SJCRH30 (cell line): ENCODE measurements at regions not wholly inside any gene's neighbourhood (a gene's known extent, or its start where the extent isn't known, plus 50 kb on each side); places are given as distances from the start of the nearest gene placed in this dataset.

Source experiments
- DNase-seq, 2 experiments: peaks; one replicate each; pipeline ENCODE4 v3.0.0-alpha.2; 2015 to 2020
- H3K27ac ChIP-seq: fragments of 250-450 bp; sonication (Bioruptor Pico); 2 replicates; pipeline ENCODE4 v1.5.1; 2020; ENCODE audit warnings: mild to moderate bottlenecking, moderate library complexity
- H3K27me3 ChIP-seq: fragments of 250-450 bp; sonication (Bioruptor Pico); 2 replicates; pipeline ENCODE4 v1.5.1; 2020; ENCODE audit warnings: mild to moderate bottlenecking, moderate library complexity
- H3K36me3 ChIP-seq: fragments of 250-450 bp; sonication (Bioruptor Pico); 2 replicates; pipeline ENCODE4 v1.5.1; 2020; ENCODE audit warnings: mild to moderate bottlenecking, moderate library complexity
- H3K4me1 ChIP-seq: fragments of 250-450 bp; sonication (Bioruptor Pico); 2 replicates; pipeline ENCODE4 v1.5.1; 2020; ENCODE audit warnings: mild to moderate bottlenecking, moderate library complexity
- H3K4me3 ChIP-seq: fragments of 250-450 bp; sonication (Bioruptor Pico); 2 replicates; pipeline ENCODE4 v1.5.1; 2020; ENCODE audit warnings: mild to moderate bottlenecking, moderate library complexity
- H3K9me3 ChIP-seq: fragments of 250-450 bp; sonication (Bioruptor Pico); replicated peaks from 2 replicates; pipeline ENCODE4 v1.5.1; 2020; ENCODE audit warnings: mild to moderate bottlenecking, moderate library complexity

DNA sequence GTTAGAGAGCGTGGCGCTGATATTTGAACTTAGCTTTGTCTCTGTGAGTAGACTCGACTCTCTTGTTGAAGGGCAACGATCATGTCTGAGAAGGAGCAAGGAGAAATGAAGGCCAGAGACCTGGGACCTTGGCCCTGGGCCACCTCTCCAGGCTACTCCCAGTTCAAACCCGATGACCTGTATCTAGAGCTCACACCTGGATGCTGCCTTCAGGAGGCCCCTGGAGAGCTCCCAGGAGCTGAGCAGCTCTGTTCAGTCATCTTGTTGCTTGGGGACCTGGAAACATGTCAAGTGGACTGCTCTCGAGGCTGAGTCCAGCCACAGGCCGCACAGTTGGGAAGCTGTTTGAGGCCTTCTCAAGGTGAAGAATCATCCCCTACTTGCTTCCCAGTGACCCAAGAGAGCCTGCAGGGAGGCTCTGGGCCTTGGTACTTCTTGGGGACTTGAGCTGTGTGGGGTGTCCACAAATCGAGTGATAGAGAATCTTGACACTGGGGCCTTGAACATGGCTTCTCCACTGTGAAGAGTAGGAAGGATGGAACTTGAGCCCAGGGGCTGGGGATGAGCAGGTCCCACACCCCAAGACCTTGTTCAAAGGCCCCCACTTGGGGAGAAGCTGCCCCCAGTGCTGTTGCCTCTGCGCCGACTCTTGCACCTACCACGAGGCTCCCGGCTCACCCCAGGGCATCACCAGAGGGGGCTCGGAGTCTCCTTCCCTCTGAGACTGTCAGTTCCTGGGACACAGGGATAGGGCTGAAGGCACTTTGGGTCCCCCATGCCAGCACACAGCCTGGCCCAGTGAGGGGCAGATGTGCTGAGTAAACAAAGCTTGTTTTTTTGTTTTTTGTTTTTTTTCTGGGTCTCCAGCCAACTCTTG is 112.1 kb downstream of the IRX5 start:
- peaks cover 6% of the 10 kb centered on the region; the same call in 1 of the 2 replicates for H3K27me3 ChIP-seq
- H3K4me3 ChIP-seq, result no peak overlapping the region
- no peaks in the 10 kb centered on the region for H3K4me1 ChIP-seq
- no peak for DNase-seq
- no peaks in the 10 kb centered on the region for H3K36me3 ChIP-seq
- no peak overlapping the region for H3K27ac ChIP-seq
- H3K9me3 ChIP-seq, result no peaks in the 10 kb centered on the region

DNA sequence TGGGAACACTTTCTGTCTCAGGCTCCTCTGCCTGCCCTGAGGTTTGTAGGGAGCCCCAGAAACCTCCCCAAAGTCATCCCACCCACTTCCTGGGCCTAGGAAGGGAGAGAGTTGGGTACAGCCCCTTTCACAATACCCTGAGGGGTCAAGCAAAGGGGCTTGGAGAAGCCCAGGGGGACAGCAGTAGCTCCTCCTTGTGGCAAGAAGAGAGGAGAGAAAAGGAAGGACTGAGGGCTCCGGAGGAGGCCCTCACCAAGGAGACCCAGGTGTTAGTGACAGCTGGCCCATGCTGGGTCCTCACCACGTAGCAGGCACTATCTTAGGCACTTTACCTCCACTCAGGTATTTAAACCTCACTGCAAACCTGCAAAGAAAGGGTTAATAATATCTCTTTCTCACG is 112.8 kb downstream of the IRX5 start:
- Histone ChIP-seq H3K36me3 (no peaks in the 10 kb centered on the region), H3K27me3 (peaks cover 6% of the 10 kb centered on the region; the same call in 1 of the 2 replicates), H3K27ac (no peak overlapping the region), H3K4me3 (no peak overlapping the region), H3K4me1 (no peaks in the 10 kb centered on the region), H3K9me3 (no peaks in the 10 kb centered on the region)
- no peak for DNase-seq

DNA sequence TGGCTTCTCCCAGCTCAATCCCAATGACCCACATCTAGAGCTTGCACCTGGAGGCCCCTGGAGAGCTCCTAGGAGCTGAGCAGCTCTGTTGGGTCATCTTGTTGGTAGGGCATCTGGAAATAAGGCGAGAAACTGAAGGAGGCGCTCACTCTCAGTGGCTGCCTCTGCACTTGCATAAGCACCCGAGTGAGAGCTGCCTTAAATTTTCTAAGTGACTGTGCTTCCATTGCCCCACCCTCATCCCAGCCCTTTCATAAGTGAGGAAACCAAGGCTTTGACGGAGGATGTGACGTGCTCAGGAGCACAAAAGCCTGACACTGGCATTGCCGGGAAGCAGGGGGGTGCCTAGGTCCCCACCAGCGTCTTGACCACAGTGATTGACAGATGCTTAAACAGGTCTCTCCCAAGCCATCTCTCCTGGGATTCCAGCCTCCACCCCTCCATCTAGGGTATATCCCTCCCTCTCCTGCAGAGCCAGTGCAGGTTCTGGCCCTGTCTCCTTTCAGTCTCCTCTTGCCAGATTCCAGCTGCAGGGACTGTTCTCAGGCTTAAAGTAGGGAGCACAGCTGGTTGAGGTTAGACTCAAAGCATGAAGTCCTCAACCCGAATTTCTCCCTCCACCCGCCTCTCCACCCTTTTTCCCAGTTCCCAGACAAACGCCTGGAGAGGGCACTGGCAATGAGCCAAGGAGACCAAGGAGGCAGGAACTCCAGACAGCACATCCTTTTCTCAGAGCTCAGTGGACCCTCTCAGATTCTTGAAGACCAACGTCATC is 113.7 kb downstream of the IRX5 start:
- H3K4me3 ChIP-seq, result no peak overlapping the region
- no peaks in the 10 kb centered on the region for H3K4me1 ChIP-seq
- peaks cover 6% of the 10 kb centered on the region; the same call in 1 of the 2 replicates for H3K27me3 ChIP-seq
- no peak for DNase-seq
- no peak overlapping the region for H3K27ac ChIP-seq
- H3K9me3 ChIP-seq, result no peaks in the 10 kb centered on the region
- H3K36me3 ChIP-seq, result no peaks in the 10 kb centered on the region

DNA sequence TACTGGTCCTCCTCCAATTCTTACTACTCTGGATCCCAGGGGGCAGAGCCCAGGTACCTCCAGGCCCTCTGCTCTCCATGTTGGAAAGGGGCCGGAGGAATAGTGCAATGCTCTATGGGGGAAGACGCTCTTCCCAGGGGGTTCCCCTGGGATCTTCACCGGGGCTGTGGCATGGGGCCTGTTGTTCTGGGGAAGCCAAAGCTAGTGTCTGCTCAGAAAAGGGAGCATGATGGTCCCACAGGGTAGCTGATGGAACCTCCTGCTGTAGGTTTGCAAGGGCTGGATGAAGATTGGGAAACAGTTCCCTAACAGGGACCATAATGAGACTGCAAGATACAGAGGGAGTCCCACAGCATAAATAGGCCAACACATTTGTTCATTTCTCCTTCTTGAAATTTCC is 114.7 kb downstream of the IRX5 start:
- Histone ChIP-seq H3K27ac (no peak overlapping the region), H3K4me3 (no peak overlapping the region), H3K4me1 (no peaks in the 10 kb centered on the region), H3K9me3 (no peaks in the 10 kb centered on the region), H3K27me3 (peaks cover 6% of the 10 kb centered on the region; the same call in 1 of the 2 replicates), H3K36me3 (no peaks in the 10 kb centered on the region)
- DNase-seq, result no peak

DNA sequence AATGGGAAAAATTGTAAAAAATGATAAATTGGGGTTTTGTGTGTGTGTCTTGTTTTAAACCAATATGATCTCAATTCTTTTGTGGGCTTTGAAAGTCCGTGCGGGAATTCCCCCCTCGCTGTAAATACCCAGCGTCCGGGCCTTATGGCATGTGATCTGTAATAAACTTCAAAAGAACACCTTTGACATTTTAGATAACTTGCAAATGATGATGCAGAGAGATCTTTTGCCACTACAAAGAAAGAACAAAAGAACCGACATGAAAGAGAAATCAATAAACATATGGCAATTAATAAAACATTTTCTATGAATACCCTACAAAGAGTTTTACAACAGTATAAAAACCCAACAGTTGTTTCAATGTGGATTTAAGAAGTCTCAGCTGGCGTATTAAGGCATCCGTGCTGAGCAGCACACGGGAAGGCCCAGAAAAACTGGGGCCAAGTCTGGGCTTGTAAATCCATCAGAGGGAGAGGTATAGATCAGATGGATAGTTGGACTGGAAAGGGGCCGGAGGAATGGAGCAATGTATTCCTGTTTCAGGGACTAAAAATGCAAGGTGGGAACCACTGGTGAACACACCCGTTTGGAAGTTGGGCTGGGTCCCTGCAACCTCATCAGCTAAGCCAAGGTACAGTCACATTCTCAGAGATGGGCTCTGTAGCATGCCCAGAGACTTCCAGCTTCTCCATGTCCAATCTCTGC is 115.2 kb downstream of the IRX5 start:
- no peak overlapping the region for H3K27ac ChIP-seq
- no peaks in the 10 kb centered on the region for H3K36me3 ChIP-seq
- peaks cover 6% of the 10 kb centered on the region; the same call in 1 of the 2 replicates for H3K27me3 ChIP-seq
- H3K4me1 ChIP-seq, result no peaks in the 10 kb centered on the region
- no peak for DNase-seq
- H3K9me3 ChIP-seq, result no peaks in the 10 kb centered on the region
- H3K4me3 ChIP-seq, result no peak overlapping the region

DNA sequence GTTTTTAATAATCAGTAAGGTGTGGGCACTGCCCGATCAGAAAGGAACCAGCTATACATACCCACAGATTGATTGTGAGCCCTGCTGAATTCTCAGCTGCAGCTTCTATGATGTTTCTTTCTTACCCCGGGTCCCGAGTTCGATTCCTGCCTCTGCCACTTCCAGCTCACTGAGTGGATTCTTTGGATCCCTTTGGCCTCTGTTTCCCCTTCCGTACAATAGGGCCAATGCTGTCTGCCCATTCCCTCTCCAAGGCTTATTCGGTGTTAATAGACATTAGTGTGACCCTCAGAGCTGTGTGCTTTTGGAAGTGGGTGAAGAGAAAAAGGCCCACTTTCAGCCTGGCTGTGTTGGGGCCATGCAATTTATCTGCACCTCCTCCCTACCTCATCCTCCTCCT is 115.8 kb downstream of the IRX5 start:
- no peak overlapping the region for H3K4me3 ChIP-seq
- no peak for DNase-seq
- H3K4me1 ChIP-seq, result no peaks in the 10 kb centered on the region
- no peaks in the 10 kb centered on the region for H3K36me3 ChIP-seq
- peaks cover 6% of the 10 kb centered on the region; the same call in 1 of the 2 replicates for H3K27me3 ChIP-seq
- no peak overlapping the region for H3K27ac ChIP-seq
- H3K9me3 ChIP-seq, result no peaks in the 10 kb centered on the region

DNA sequence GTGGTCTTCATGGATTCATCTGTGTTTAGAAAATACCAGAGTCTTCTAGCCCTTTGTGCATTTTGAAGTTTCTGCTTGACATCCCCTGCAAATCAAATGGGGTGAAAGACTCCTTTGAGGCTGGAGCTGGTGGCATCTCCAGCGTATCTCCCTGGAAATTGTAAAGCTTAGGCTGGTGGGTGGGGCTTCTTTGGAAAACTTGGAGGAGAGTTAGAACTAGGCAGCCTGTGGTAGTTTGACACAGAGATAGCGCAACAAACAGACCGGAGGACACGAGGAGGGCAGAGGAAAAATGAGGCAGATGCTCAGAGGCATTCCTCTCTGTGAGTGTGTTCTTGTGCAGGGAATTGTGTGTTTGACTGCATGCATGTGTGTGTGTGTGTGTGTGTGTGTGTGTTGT is 116.3 kb downstream of the IRX5 start:
- DNase-seq, result no peak
- peaks cover 6% of the 10 kb centered on the region; the same call in 1 of the 2 replicates for H3K27me3 ChIP-seq
- no peaks in the 10 kb centered on the region for H3K36me3 ChIP-seq
- no peaks in the 10 kb centered on the region for H3K9me3 ChIP-seq
- no peaks in the 10 kb centered on the region for H3K4me1 ChIP-seq
- no peak overlapping the region for H3K4me3 ChIP-seq
- no peak overlapping the region for H3K27ac ChIP-seq

DNA sequence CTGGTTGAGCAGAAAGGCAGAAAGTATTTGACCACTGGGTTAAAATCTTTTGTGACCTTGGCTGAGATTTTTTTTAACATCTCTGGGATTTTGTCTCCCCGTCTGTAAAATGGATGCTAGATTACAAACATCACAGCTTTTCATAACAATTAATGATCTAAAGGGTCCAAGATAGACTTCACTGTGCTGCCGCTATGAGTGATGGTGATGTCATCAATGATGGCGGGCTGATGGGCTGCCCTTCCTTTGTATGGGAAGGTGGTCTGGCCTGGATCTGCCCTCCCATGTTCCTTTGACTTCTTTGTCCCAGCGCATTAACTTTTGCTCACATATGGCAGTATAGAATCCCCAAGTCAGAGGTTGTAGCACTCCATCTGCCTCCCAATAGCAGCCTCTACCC is 116.7 kb downstream of the IRX5 start:
- H3K4me1 ChIP-seq, result no peaks in the 10 kb centered on the region
- peaks cover 6% of the 10 kb centered on the region; the same call in 1 of the 2 replicates for H3K27me3 ChIP-seq
- H3K9me3 ChIP-seq, result no peaks in the 10 kb centered on the region
- no peaks in the 10 kb centered on the region for H3K36me3 ChIP-seq
- DNase-seq, result no peak
- no peak overlapping the region for H3K4me3 ChIP-seq
- H3K27ac ChIP-seq, result no peak overlapping the region

DNA sequence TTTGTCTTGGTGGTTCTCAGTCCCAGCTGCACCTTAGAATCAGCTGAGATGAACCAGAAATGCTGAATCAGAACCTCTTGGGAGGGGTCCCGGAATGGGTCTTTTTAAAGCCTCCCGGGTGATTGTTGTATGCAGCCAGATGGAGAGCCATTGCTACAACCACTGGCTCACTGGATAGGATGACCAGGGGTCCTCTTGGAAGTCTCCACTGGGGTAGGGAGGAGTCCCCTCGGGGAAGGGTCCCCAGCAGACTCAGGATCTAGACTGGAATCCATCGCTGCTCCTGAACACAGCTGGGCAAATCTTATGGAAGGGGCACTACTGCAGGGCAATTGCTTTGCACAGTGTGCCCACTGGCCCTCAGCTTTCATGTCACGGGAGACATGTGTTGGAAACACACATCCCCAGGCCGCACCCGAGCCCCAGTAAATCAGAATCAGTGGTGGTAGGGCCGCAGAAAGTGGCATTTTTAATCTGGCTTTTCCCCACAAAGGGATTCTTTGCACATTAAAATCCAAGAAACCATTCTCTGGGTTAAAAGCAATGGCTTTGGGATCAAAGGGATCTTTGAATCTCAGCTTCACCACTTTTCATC is 117.3 kb downstream of the IRX5 start:
- Histone ChIP-seq H3K9me3 (no peaks in the 10 kb centered on the region), H3K4me1 (no peaks in the 10 kb centered on the region), H3K27me3 (peaks cover 6% of the 10 kb centered on the region; the same call in 1 of the 2 replicates), H3K36me3 (no peaks in the 10 kb centered on the region), H3K4me3 (no peak overlapping the region), H3K27ac (no peak overlapping the region)
- no peak for DNase-seq

DNA sequence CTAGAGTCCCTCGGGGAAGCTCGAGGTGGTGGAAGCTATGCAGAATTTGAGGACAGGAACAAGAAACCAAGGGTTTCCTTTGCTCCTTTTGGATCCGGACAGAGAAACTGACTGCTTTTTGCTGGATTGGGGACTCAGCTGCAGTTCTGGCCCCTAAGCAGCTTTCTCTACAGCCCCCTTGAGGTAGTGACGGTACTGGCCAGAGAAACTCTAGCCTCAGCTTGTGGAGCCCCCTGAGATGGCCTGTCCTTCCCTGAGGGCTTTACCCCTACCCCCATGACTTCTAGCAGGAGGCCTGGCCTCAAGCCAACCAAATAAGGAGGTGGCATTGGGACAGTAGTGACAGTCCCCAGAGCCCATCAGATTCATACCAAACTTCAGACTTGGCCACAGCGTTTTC is 118.1 kb downstream of the IRX5 start:
- H3K27ac ChIP-seq, result no peak overlapping the region

DNA sequence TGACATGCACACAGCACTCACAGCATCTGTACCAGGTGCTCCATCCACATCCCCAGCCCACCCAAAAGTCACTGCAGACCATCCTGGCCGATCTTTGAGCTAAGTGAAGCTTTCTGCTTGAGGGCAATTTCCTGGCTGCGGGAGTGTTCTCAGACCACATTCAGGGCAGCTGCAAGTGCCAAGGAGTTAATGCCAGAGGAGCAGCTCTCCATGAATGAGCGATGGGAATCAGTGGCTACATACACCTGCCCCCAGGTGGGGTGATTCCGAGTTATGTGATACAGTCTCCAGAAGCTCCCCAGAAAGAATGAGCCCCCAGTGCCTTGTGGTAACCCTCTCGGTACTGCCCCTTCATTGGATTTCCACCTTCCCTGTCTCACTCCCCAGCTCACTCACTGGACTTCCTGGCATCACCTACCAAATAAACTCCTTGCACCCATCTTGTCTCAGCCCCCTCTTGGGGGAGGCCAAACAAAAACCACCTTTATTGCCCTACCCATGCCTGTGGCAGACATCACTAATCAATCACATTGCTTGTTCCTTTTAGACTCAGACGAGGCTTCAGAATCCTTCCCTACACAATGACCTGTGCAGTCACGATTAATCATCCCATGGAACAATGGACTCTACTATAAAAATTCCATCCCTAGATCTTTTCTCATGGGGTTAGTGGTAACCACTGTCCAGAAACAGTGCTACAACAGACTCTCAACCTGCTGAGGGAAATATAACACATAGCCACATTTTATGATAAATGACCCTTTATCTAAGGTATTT is 121.1 kb downstream of the IRX5 start:
- H3K4me1 ChIP-seq, result no peaks in the 10 kb centered on the region
- no peak for DNase-seq
- H3K4me3 ChIP-seq, result no peak overlapping the region
- H3K9me3 ChIP-seq, result no peaks in the 10 kb centered on the region
- no peaks in the 10 kb centered on the region for H3K27me3 ChIP-seq
- no peaks in the 10 kb centered on the region for H3K36me3 ChIP-seq
- no peak overlapping the region for H3K27ac ChIP-seq

More for the DNA sequence above, 118.1 kb downstream of the IRX5 start:
- Histone ChIP-seq H3K27me3 (peaks cover 6% of the 10 kb centered on the region; the same call in 1 of the 2 replicates), H3K9me3 (no peaks in the 10 kb centered on the region), H3K4me3 (no peak overlapping the region), H3K36me3 (no peaks in the 10 kb centered on the region), H3K4me1 (no peaks in the 10 kb centered on the region)
- DNase-seq, result no peak

DNA sequence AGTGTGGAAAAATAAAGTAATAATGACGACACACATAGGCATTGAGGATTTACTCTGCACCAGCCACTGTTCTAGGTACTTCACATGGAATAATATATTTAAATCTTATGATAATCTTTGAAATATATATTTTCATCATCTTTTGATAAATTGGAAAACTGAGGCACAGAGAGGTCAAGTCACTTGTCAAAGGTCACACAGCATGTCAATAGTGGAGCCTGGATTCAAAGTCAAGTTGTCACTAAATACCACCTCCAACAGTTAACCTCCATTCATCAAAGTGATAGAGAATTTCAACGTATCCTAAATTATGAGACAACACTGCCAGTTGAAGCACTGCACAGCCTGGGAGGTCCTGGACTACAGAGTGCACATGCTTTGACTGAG is 121.7 kb downstream of the IRX5 start:
- Histone ChIP-seq H3K4me3 (no peak overlapping the region), H3K36me3 (no peaks in the 10 kb centered on the region), H3K27me3 (peaks cover 4% of the 10 kb centered on the region; the same call in 1 of the 2 replicates), H3K9me3 (no peaks in the 10 kb centered on the region), H3K4me1 (no peaks in the 10 kb centered on the region), H3K27ac (no peak overlapping the region)
- DNase-seq, result no peak

DNA sequence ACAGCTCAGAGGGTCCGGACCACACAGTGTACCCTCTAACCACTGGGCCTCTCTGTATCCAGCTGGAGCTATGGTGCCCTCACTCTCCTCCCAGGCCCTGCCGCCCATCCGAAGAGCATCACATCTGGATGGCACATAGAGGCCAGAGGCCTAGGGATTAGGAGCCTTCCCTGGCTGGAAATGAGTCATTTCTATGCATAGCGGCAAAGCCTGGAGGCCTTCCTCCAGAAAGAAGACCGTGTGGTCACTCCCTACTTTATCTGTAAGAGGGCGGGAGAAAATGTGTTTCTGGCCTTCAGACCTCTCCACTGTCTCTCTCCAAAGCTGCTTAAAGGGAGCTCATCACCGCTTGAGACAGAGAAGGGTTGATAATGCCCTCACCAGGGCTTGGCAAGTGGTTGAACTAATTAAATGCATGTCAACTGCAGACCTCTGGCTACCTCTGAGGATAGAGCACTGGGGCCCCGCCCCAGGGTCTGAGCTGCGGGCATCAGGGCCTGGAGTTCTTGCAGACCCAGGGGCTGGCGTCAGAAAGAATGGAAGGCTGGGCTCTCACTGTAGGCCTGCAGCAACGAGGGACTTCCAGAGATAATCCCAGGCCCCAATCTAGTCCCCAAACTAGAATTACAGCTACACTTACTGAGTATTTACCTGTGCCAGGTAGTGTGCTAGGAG is 122.2 kb downstream of the IRX5 start:
- Histone ChIP-seq H3K9me3 (no peaks in the 10 kb centered on the region), H3K4me1 (no peaks in the 10 kb centered on the region), H3K27me3 (peaks cover 9% of the 10 kb centered on the region; the same call in 1 of the 2 replicates), H3K4me3 (no peak overlapping the region), H3K36me3 (no peaks in the 10 kb centered on the region), H3K27ac (no peak overlapping the region)
- DNase-seq, result no peak
